DND-41 (cell line): ENCODE measurements at regions not wholly inside any gene's neighbourhood (a gene's known extent, or its start where the extent isn't known, plus 50 kb on each side); places are given as distances from the start of the nearest gene placed in this dataset.

Experiments
- ATAC-seq: fragments of 200-7000 bp; cut with Tn5 transposase; 3 replicates; pipeline ENCODE4 v1.9.1; 2021; ENCODE audit warnings: low read depth; ENCODE audit not compliant: insufficient read depth
- DNase-seq: peaks from one replicate; pipeline ENCODE4 v3.0.0-alpha.2; 2020
- H2AFZ ChIP-seq: 2 replicates; pipeline ENCODE4 v1.6.0; 2012; ENCODE audit warnings: low read depth, low read length
- H3K27ac ChIP-seq: 2 replicates; pipeline ENCODE4 v1.5.1; 2012; ENCODE audit warnings: low read length, inconsistent platforms
- H3K27me3 ChIP-seq: fragments of 200-600 bp; sonication (generic); 2 replicates; pipeline ENCODE4 v1.6.0; 2012; ENCODE audit warnings: low read length, mild to moderate bottlenecking, inconsistent platforms; ENCODE audit not compliant: insufficient read depth, poor library complexity
- H3K36me3 ChIP-seq: 2 replicates; pipeline ENCODE4 v1.5.1; 2012; ENCODE audit warnings: low read length, inconsistent platforms; ENCODE audit not compliant: insufficient read depth
- H3K4me1 ChIP-seq: 2 replicates; pipeline ENCODE4 v1.5.1; 2012; ENCODE audit warnings: mild to moderate bottlenecking, low read length; ENCODE audit not compliant: insufficient read depth
- H3K4me2 ChIP-seq: 2 replicates; pipeline ENCODE4 v1.6.0; 2012; ENCODE audit warnings: mild to moderate bottlenecking, moderate library complexity, low read length, inconsistent platforms; ENCODE audit not compliant: insufficient read depth
- H3K4me3 ChIP-seq, 2 experiments: fragments of 200-600 bp in 1 of 2; shearing (Covaris generic) in 1 of 2; 2 replicates each; pipeline ENCODE4 v1.5.1; 2012 to 2016; ENCODE audit warnings: inconsistent platforms in 2 of 2, low read length in 2 of 2, mild to moderate bottlenecking in 2 of 2, low read depth in 1 of 2, moderate library complexity in 1 of 2
- H3K79me2 ChIP-seq: 2 replicates; pipeline ENCODE4 v1.6.0; 2012; ENCODE audit warnings: low read length, inconsistent platforms; ENCODE audit not compliant: insufficient read depth
- H3K9ac ChIP-seq: 2 replicates; pipeline ENCODE4 v1.6.0; 2012; ENCODE audit warnings: low read depth, mild to moderate bottlenecking, inconsistent platforms, low read length, moderate library complexity
- H3K9me3 ChIP-seq: 2 replicates; pipeline ENCODE4 v1.5.1; 2012; ENCODE audit warnings: low read length, moderate library complexity, mild to moderate bottlenecking, inconsistent platforms; ENCODE audit not compliant: insufficient read depth, severe bottlenecking
- H4K20me1 ChIP-seq: 2 replicates; pipeline ENCODE4 v1.6.0; 2012; ENCODE audit warnings: low read length; ENCODE audit not compliant: insufficient read depth
- EZH2 ChIP-seq: IDR thresholded peaks from 3 replicates; pipeline ENCODE4 v1.6.1; 2012; ENCODE audit warnings: borderline replicate concordance, low read depth, mild to moderate bottlenecking, moderate library complexity, low read length, inconsistent platforms; ENCODE audit not compliant: severe bottlenecking
- TF ChIP-seq, protein P1 (sequence below): IDR thresholded peaks from 2 replicates; pipeline ENCODE4 v1.5.1; 2012; ENCODE audit warnings: borderline replicate concordance, low read length, moderate library complexity, mild to moderate bottlenecking; ENCODE audit not compliant: poor library complexity, severe bottlenecking; ENCODE audit errors: extremely low read depth

DNA sequence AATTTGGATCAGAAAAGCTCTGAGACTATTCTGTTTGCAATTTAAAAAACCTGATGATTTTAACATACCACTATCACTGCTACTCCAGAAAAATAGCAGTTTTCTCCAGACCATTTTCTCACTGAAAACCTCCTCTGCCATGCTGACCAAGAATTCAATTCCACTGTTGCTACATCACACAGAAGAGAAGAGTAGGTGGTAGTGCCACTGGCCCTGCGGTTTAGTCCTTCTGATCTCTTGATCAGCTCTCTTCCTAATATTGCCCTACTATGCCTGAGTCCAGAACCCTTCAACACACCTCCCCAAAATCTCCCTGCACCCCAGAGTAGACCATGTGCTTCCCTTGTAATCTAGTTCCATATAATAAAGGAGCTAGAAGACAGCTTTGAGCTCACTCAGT lies 55.8 kb upstream of the HS3ST1 start:
- Histone ChIP-seq H4K20me1 (no peaks in the 10 kb centered on the region), H3K9me3 (no peaks in the 10 kb centered on the region), H3K4me3 (no peak overlapping the region), H3K4me2 (no peak overlapping the region), H3K27ac (no peak overlapping the region), H3K79me2 (no peaks in the 10 kb centered on the region), H3K27me3 (no peaks in the 10 kb centered on the region), H3K4me1 (peaks cover 22% of the 10 kb centered on the region), H3K9ac (no peak overlapping the region), H3K36me3 (no peaks in the 10 kb centered on the region), H2AFZ (no peak overlapping the region)
- DNase-seq: no peak
- no peak for ATAC-seq
- TF ChIP-seq, protein P1, sequence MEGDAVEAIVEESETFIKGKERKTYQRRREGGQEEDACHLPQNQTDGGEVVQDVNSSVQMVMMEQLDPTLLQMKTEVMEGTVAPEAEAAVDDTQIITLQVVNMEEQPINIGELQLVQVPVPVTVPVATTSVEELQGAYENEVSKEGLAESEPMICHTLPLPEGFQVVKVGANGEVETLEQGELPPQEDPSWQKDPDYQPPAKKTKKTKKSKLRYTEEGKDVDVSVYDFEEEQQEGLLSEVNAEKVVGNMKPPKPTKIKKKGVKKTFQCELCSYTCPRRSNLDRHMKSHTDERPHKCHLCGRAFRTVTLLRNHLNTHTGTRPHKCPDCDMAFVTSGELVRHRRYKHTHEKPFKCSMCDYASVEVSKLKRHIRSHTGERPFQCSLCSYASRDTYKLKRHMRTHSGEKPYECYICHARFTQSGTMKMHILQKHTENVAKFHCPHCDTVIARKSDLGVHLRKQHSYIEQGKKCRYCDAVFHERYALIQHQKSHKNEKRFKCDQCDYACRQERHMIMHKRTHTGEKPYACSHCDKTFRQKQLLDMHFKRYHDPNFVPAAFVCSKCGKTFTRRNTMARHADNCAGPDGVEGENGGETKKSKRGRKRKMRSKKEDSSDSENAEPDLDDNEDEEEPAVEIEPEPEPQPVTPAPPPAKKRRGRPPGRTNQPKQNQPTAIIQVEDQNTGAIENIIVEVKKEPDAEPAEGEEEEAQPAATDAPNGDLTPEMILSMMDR: no peak
- TF ChIP-seq EZH2: no peak

DNA sequence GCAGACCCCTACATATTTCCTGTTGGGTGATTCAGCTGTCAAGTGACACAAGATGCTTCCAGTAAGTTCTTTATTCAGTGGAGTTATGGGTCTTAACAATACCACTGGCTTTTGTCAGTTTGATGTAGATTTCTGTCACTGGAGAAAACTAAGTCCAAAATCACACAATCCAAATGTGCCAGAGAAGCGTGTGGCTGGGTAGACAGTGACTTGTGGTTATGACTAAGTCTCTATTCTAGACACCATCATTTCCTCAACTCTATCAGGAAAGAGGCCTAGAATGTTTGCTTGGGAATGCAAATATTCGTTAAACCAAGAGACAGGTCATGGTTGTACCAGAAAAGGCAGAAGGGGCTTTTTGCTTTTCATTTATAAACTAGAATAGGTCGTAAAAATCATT lies 54.4 kb upstream of the HS3ST1 start:
- ATAC-seq (no peak), DNase-seq (no peak)
- no peaks in the 10 kb centered on the region for H3K36me3 ChIP-seq
- peaks cover 21% of the 10 kb centered on the region for H3K4me1 ChIP-seq
- no peaks in the 10 kb centered on the region for H3K9me3 ChIP-seq
- H3K27me3 ChIP-seq: no peaks in the 10 kb centered on the region
- H3K4me2 ChIP-seq: no peak overlapping the region
- H3K4me3 ChIP-seq: no peak overlapping the region
- H2AFZ ChIP-seq: no peak overlapping the region
- no peak overlapping the region for H3K9ac ChIP-seq
- TF ChIP-seq, protein P1: no peak
- no peak for TF ChIP-seq EZH2
- H3K27ac ChIP-seq: no peak overlapping the region
- H3K79me2 ChIP-seq: no peaks in the 10 kb centered on the region
- H4K20me1 ChIP-seq: no peaks in the 10 kb centered on the region

DNA sequence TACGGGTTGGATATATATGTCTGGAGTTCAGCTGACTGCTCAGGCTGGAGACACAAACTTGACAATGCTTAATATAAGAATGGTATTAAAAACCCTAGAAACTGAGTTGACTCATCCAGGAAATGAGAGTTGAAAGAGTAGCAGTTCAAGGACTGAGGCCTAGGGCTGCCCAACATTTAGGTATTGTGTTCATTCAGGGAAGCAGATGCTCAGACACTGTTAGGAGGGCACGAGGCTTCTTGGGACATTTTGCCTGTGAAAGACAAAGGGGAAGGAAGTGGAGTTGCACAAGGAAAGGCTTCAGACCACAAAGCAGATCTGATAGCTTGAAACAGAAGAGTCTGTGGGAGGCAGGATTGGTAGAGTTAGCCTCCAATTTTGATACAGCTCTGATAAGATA lies 52.0 kb upstream of the HS3ST1 start:
- Histone ChIP-seq H3K9ac (no peak overlapping the region), H3K9me3 (no peaks in the 10 kb centered on the region), H3K4me3 (no peak overlapping the region), H3K4me1 (peaks cover 17% of the 10 kb centered on the region), H3K27me3 (no peaks in the 10 kb centered on the region), H3K4me2 (no peak overlapping the region), H2AFZ (no peak overlapping the region), H3K27ac (no peak overlapping the region), H4K20me1 (no peaks in the 10 kb centered on the region), H3K36me3 (no peaks in the 10 kb centered on the region), H3K79me2 (no peaks in the 10 kb centered on the region)
- no peak for TF ChIP-seq EZH2
- TF ChIP-seq, protein P1: no peak
- peak; percentile 69 for DNase-seq
- ATAC-seq: peak; percentile 94
